Fibroblast of the aortic adventitia (primary cell): ENCODE measurements at regions not wholly inside any gene's neighbourhood (a gene's known extent, or its start where the extent isn't known, plus 50 kb on each side); places are given as distances from the start of the nearest gene placed in this dataset.

ENCODE experiments used
- DNase-seq: peaks from one replicate; pipeline ENCODE4 v3.0.0-alpha.2; 2010; ENCODE audit warnings: low read depth
- H3K4me3 ChIP-seq: 2 replicates; pipeline ENCODE4 v1.5.1; 2011; ENCODE audit warnings: low read depth, mild to moderate bottlenecking, control low read depth, low read length, moderate library complexity
- TF ChIP-seq, protein P1 (sequence below): IDR thresholded peaks from 2 replicates; pipeline ENCODE4 v1.5.1; 2011; ENCODE audit warnings: mild to moderate bottlenecking, low read length, control low read depth, inconsistent platforms; ENCODE audit not compliant: insufficient read depth

DNA sequence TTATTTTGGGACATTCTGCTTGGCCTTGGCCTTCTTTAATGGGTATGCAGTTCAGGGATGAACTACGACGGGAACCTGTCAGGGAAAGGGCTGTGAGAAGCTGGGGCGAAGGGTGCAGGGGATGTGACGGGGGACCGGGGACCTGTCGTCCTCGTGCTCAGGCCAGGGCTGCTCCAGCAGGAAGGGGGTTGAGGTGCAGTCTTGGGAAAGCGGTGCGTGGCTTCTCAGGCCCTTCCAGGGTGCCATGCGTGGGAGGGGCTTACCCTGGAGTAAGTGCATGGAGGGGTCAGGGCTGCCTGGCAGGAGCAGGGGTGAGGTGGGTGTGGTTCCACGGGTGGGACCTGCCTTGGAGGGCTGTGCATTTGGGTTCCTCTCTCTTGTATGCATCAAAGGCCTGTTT, 100.8 kb downstream of the TEX29 start:
- TF ChIP-seq, protein P1, sequence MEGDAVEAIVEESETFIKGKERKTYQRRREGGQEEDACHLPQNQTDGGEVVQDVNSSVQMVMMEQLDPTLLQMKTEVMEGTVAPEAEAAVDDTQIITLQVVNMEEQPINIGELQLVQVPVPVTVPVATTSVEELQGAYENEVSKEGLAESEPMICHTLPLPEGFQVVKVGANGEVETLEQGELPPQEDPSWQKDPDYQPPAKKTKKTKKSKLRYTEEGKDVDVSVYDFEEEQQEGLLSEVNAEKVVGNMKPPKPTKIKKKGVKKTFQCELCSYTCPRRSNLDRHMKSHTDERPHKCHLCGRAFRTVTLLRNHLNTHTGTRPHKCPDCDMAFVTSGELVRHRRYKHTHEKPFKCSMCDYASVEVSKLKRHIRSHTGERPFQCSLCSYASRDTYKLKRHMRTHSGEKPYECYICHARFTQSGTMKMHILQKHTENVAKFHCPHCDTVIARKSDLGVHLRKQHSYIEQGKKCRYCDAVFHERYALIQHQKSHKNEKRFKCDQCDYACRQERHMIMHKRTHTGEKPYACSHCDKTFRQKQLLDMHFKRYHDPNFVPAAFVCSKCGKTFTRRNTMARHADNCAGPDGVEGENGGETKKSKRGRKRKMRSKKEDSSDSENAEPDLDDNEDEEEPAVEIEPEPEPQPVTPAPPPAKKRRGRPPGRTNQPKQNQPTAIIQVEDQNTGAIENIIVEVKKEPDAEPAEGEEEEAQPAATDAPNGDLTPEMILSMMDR: no peak
- H3K4me3 ChIP-seq: no peak overlapping the region

DNA sequence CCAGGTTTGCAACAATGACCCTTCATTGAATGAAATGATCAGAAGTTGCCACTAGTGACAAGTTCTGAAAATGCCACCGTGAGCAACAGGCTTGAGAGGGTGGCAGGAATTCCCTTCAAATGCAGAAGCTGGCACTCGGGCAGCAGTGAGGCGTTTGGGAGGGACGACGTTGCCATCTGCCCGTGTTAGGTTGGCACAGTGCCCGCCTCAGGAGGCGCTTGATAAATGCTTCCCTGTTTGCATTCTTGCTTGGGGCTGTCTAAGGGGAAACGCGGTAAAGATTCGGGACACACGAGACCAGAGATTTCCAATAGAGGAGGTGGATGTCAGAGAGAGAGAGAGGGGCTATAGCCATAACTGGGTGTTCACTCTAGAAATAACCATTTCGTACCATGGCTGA, 101.9 kb downstream of the TEX29 start:
- TF ChIP-seq, protein P1: no peak
- H3K4me3 ChIP-seq: no peak overlapping the region
- no peak for DNase-seq

More for the DNA sequence above, 100.8 kb downstream of the TEX29 start:
- no peak for DNase-seq

DNA sequence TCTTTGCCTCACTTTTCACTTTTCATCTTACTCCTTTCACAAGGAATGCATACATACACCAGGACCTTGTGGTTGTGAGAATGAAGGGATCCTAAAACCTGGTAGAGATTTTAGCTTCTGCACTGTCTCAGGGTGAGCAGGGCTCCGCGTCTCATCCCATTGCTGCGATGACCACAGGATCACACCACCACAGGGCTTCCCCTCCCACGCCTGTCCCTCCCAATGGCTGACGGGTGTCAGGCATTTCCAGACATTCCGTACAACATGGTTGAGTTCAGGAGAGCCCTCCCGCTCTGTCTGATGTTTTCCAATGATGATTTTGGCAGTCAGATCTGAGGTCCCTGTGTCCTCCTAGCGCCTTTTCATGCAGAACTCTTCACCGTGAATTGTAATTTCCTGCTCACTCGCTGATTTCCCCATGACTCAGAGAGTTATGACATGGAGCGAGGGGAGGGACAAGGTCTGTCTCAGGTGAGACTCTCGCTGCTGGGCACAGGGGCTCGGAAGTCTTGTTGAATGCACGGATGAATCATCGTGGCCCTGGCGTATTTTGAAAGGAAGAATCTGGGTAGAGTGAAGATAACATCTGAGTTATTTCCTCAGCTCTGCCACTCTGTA, 102.8 kb downstream of the TEX29 start:
- no peak for DNase-seq
- TF ChIP-seq, protein P1: no peak
- no peak overlapping the region for H3K4me3 ChIP-seq

DNA sequence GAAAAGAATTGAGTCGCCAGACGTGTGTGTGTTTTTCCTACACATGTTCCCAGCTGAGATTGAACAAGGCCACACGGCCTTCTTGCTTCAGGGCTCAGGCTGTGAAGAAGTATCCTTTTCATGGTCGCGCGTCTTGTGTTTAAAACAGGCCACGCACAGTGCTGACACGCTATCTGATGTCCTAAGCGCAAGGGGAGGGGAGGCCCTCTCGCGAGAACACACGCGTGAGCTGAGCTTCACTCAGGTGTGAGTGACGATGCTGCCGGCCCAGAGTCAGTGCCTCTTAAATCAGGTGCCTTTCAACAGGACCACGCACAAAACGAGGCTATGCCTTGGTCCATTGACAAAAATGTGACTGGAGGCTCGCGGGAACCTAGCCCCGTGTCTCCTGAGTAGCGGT, 103.7 kb downstream of the TEX29 start:
- no peak for DNase-seq
- no peak overlapping the region for H3K4me3 ChIP-seq
- TF ChIP-seq, protein P1: no peak

DNA sequence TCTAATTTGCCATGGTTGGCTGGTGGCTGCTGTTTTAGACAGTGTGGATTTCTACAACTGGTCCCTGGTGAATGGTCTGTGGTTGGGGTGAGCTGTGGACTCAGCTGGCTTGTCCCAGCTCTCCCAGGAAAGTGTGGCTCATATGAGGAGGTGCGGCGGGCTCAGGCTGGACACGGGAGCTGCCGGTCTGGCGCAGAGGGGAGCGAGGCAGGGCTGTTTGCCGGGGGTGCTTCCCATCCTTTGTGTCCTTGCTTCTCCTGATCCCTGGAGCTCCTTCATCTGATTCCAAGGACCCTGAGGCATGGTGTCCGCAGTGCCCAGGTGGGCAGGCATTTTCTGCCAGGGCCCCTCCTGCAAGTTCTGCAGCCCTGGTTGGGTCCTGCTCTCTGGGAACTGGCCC, 104.9 kb downstream of the TEX29 start:
- TF ChIP-seq, protein P1: no peak
- no peak for DNase-seq
- no peak overlapping the region for H3K4me3 ChIP-seq

- DNase-seq: peak; percentile 4
- TF ChIP-seq, protein P1: peak; percentile 57
These were observed 108.7 kb downstream of the TEX29 start for GRCh38 chr13:111429064-111429558.

DNA sequence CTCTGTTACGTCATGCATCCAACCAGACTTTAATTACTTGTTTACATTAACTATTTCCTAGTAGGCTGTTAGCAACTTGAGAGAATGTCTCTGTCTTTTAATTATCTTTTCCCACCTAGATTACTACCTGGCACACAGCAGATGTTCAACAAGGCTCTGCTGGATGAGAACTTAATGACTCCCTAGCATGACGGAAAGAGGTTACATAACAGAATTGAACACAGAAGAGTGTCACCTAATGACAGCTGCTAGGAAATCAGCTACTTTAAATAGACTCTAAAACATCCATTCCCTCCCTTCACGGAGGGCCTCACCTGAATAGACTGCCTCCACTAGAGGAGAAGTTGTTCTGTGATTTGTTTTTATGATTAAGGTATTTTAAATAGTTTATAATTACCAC, 110.8 kb downstream of the TEX29 start:
- no peak for DNase-seq
- TF ChIP-seq, protein P1: no peak

More at GRCh38 chr13:111429064-111429558, 108.7 kb downstream of the TEX29 start:
- H3K4me3 ChIP-seq: no peak overlapping the region

More for the DNA sequence above, 110.8 kb downstream of the TEX29 start:
- H3K4me3 ChIP-seq: no peak overlapping the region
